ENCODE measurements at regions not wholly inside any gene's neighbourhood (a gene's known extent, or its start where the extent isn't known, plus 50 kb on each side); places are given as distances from the start of the nearest gene placed in this dataset.
"Not testable (repeated sequence)": the region's sequence is repeated elsewhere in the genome, so short reads cannot be mapped to it uniquely, and the experiment has no call there.

- DNase-seq = no peak
Observed at GRCh38 chr9:17083258-17083657, 51.6 kb upstream of the CNTLN start.

DNA sequence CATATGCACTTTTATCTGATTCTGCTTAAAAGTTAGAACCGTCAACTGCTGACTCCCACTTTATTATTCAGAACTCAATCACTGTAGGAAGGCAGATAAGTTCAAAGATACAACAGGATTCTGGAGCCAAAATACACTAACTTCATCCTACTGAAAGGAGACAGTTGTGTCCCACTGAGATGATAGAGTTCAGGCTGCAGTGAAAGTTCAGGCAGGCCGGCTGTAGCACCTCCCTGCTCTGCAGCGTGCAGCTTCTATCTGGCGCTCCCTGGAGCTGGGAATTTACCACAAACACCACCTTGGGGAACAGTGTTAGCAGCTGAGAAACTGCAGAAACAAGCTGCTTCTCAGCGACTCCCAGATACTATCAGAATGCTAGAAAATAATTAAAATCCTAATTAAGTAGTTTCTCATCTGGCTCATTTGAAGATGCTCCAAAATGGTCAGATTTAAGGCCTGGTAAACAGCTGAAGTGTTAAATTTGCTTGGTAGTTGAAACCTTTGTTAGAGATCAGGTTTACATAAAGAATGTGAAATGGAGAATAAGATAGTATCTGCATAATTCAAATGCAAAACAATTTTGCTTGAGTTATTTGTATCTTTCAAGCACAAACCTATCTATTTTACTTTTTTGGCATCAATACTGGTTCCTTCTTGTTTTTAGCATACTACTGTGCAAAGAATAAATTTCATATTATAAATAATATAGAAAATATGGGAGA is 52.3 kb upstream of the CNTLN start:
- no peak for DNase-seq

GRCh38 chr9:17081814-17082213 is 53.0 kb upstream of the CNTLN start:
- no peak for DNase-seq

GRCh38 chr9:17081351-17081750 is 53.5 kb upstream of the CNTLN start:
- DNase-seq = no peak

DNA sequence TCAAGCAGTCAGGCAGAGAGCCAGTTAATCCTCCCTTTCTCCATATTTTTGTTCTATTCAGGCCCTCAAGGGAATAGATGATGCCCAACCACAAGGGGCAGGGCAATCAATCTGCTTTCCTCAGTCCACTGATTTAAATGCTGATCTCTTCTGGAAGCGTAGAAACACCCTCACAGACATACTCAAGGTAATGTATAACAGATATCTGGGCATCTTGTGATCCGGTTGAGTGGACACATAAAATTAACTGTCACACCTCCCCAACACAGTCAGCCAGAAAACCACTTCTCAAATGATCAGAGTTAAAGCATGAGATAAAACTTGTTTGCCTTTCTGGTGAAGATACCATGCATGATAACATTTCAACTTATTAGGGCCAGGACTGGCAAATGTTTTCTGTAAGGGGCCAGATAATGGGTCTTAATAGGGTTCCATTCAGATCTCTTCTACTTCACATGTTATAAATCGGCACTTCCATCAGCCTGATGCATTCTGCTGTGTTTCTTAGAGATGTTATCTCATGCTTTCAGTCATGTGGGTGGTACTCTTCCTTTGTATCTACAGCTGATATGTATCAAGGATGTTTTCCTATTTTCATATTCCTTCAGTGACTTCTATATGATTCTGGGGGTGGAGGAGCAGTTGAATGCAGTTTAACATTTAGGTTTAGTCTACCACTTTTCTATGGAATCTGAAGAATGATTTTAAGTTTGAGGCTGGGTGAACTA is 58.9 kb upstream of the CNTLN start:
- no peak for DNase-seq

DNA sequence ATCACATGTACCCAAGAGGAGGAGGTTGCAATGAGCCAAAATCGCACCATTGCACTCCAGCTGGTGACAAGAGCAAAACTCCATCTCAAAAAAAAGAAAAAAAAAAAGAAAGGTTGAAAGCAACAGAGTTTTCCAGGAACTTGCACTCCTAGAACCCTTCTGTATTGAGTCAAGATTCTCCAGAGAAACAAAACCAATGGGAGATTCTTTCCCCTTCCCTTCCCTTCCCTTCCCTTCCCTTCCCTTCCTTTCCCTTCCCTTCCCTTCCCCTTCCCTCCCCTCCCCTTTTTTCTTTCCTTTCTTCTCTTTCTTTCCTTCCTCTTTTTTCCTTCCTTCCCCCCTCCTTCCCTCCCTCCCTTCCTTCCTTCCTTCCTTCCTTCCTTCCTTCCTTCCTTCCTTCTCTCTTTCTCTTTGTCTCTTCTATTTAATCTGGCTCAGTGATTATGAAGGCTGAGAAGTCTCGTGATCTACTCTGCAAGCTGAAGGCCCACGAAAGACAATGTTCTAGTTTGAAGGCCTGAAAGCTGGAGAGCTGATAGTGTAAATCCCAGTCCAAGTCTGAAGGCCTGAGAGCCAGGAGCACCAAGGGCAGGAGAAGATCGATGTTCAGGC is 59.6 kb upstream of the CNTLN start:
- no peak for DNase-seq

DNA sequence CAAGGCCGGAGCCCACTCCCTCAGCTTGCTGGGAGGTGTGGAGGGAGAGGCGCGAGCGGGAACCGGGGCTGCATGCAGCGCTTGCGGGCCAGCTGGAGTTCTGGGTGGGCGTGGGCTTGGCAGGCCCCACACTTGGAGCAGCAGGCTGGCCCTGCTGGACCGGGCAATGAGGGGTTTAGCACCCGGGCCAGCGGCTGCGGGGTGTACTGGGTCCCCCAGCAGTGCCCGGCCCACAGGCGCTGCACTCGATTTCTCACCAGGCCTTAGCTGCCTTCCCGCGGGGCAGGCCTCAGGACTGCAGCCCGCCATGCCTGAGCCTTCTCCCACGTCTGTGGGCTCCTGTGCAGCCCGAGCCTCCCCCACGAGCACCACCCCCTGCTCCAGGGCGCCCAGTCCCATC is 62.3 kb upstream of the CNTLN start:
- DNase-seq = not testable (repeated sequence)

DNA sequence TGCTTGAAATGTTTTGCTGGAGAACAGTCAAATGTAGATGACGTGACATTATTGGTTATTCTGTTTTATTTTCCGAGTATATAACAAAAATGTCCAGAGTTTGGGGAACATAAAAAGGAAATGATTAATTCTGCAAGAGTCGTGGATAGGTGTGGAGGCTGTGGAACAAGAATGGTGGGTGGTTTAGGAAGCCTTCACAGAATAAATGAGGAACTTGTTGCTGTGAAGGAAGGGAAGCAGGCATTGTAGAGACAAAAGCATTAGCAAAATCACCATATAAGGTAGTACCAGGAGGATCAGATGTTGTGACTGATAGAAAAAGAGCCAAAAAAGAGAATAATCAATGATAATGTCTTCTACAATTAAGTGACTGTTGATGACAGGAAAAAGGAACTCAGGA is 66.2 kb upstream of the CNTLN start:
- DNase-seq = no peak

DNA sequence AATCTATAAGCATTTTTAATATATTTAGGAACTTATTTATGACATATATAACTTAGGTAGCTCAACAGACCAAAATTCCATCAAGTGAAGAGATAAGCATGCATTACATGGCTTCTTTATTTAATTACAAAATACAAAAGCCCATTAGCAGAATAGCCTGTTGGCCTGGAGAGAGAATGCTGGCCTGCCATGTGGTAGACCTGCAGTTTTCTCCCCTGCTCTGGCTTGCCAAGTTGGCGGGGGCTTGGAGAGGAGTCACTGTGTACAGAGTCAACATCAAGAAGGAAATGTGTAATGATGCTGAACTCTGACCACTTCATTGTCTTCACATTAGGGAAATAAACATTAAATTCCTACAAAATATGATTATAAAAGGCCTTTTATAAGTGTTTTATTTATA is 69.8 kb upstream of the CNTLN start:
- no peak for DNase-seq

GRCh38 chr9:17064558-17064957 is 70.3 kb upstream of the CNTLN start:
- DNase-seq = no peak

- peak; percentile 26 for DNase-seq
Observed at GRCh38 chr9:17063535-17064135, 71.2 kb upstream of the CNTLN start.

- DNase-seq = no peak
Observed at GRCh38 chr9:17062497-17062896, 72.3 kb upstream of the CNTLN start.

GRCh38 chr9:17060450-17060849 is 74.4 kb upstream of the CNTLN start:
- no peak for DNase-seq

DNA sequence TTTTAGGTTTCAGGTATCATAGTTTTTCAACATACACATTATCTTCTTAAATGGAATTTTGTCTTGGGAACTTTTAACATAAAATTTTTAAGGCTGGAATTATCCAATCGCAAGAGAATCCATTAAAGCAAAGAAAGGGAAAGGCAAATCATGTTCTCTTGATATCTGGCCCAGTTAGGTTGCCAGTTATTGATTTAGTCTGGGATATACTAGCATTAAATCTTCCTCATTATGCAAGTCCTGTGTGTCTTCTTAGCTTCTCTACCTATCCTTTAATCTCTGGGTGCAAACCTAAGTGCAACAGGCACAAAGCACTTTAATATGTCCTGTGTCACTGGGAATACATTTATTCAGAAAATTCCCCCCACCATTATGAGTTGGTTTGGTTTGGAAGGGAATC is 75.4 kb upstream of the CNTLN start:
- no peak for DNase-seq

GRCh38 chr9:17057729-17058128 is 77.1 kb upstream of the CNTLN start:
- DNase-seq = no peak

DNA sequence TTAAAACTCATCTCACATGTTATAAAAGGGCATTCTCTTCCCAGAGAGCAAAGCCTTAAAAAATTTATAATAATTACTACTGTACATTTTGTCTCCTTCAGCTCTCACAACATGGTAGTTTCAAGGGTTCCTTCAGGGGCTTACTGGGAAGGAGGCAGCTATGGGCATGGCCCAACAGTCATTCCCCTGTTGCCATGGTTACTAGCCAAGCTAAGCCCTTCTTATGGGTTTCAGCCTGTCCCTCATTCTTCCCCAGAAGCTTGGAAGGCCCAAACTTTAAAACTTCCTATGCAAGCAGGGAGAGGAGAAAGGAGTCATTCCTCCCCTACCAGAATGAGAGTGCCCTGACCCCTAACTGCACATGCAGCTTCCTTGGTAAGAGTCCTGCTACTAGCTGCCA is 82.2 kb upstream of the CNTLN start:
- no peak for DNase-seq

DNA sequence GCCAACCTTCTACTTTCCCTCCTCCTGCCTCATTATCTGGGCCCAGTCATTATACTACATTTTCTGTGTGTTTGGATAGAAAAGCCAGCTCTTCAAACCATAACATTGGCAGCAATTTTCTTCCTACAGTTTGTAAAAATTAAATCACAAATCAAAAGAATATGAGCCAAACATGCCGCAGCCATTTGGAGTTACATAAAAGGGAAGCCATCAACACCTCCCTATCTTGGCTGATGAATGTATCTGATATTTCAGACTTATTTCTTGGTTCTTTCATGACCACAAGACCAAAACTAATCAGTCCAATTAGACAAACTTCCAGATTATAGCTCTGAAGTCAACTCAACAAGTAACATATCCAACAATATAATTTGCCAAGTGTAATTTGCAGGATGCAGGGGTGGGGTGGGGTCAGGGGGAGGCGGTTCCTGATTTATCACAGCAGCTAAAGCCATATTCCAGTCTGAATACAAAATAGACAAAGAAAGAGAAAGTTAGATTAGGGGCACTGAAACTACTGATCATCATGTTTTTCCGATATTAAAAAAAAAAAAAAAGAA is 89.4 kb upstream of the CNTLN start:
- DNase-seq = no peak

- no peak for DNase-seq
Observed at GRCh38 chr9:17031546-17031945, 103.3 kb upstream of the CNTLN start.

- no peak for DNase-seq
Observed at GRCh38 chr9:17025281-17025680, 109.6 kb upstream of the CNTLN start.

DNA sequence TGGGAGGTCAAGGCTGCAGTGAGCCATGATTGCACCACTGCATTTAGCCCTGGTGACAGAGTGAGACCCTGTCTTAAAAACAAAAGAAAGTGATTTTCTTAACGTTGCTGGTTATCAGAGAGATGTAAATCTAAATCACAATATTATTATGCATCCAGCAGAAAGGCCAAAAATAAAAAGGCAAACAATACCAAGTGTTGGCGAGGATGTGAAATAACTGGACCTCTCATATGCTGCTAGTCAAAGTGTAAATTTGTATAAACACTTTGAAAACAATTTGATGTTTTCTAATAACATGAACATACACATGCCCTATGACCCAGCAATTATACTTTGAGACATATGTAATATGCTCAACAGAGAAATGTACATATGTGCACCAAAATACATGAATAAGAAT is 110.7 kb upstream of the CNTLN start:
- DNase-seq = no peak

GRCh38 chr9:17021387-17021970 is 113.4 kb upstream of the CNTLN start:
- no peak for DNase-seq

DNA sequence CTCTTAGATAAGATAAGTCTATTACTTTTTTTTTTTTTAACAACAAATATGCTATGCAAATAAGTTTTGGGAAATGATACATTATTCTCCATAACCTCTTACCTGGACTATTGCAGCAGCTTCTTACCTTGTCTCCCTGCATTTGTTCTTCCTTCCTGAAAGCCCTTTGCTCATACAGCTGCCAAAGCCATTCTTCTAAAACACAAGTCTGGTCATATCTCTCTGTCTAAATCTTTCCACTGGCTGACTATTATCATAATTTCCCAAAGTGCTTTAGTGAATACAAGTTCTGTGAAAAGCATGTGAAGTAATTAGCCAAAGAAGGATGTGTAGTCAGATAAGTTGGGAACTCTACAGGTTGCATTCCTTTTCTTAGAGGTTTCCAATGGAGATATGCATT is 115.4 kb upstream of the CNTLN start:
- DNase-seq = no peak

DNA sequence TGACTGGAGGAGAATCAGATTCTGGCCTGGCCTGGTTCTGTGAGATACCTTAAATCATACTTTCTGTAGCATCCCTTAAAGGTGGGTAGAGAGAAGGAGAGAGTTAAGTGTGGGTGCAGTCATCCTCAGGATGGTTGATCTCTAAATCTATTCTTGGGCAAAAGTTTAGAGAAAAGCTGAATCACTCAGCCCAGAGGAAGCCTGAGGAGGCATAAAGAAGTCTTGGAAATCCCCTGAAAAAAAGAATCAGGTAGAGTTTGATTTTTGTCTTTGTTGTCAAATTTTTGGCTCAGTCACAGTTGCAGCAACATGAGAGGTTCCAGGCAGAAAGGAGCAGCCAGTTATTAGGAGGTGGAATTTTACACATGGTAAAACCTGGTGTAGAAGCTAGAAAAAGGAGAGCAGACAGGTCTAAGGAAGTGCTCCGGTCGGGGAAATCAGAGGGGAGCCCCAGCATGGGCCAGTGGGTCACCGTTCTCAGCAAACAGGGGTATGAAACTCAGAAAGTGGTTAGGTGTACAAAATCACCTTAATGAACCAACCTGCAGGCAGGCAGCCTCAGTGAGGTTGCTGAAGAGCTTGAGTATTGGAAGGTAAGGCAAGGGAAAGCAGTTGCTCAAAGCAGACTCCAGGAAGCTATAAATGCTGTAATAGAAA is 116.2 kb upstream of the CNTLN start:
- DNase-seq = no peak

All from activated CD4-positive, alpha-beta T cell treated with anti-CD3 and anti-CD28 coated beads, Interleukin-2, amount 50 U/mL, for 16 hours (primary cell).